ENCODE measurements at regions not wholly inside any gene's neighbourhood (a gene's known extent, or its start where the extent isn't known, plus 50 kb on each side); places are given as distances from the start of the nearest gene placed in this dataset.

GRCh38 chr6:1111361-1111760 lies 200.5 kb upstream of the FOXQ1 start:
- TF ChIP-seq SIN3A (IDR thresholded peaks at IDR 0.05; ENCODE audit: borderline replicate concordance, insufficient read depth, low read length) (no peak), POLR2AphosphoS5 (IDR thresholded peaks at IDR 0.05; ENCODE audit: low read depth, low read length) (no peak), TAF1 (IDR thresholded peaks at IDR 0.05; ENCODE audit: borderline replicate concordance, insufficient read depth, low read length) (no peak), REST (IDR thresholded peaks at IDR 0.05; ENCODE audit: insufficient read depth in 1 of 2, low read depth in 2 of 2, low read length in 2 of 2) (no peak)
